Left colon (tissue), 2 donors: ENCODE measurements at regions not wholly inside any gene's neighbourhood (a gene's known extent, or its start where the extent isn't known, plus 50 kb on each side); places are given as distances from the start of the nearest gene placed in this dataset.

ENCODE experiments used
- ATAC-seq: fragments of 200-7000 bp; cut with Tn5 transposase; one replicate; pipeline ENCODE4 v1.9.1; 2020; ENCODE audit warnings: mild to moderate bottlenecking, moderate library complexity
- DNase-seq, 2 donors: peaks; one replicate each; pipeline ENCODE4 v3.0.0-alpha.2; 2020
- intact Hi-C, 2 donors: fragments of 100-400 bp; cut with DNase I in 1 of 2; cut with micrococcal nuclease in 1 of 2; formaldehyde crosslinking; loops; one replicate each; pipeline versions ENCODE4 v1.11.2 to v1.14.0; 2022; cut with DNase I, micrococcal nuclease
- donor health status: DM: no; HTN: no; CAD: no.
- donor health status: DM: yes; HTN: yes; CAD: no.

DNA sequence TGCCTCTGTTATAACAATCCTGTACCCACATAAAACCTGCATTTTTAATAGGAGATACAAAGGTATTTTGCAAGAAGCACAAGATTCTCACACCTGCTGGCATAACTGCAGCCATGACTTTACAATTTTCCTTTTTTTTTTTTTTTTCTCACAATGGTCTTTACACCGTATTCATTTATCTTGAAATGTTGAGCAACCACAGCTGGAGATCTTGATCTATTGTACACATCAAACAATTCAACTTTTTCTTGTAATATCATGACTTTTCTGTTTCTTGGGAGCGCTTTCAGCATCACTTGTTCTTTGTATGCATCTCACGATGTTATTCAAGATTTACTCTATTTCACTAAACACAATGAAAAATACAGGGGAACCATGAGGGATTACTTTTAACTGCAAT is 651.4 kb downstream of the KCNT2 start:
- intact Hi-C loops = no loop called here
- ATAC-seq = no peak
- DNase-seq = no peak

DNA sequence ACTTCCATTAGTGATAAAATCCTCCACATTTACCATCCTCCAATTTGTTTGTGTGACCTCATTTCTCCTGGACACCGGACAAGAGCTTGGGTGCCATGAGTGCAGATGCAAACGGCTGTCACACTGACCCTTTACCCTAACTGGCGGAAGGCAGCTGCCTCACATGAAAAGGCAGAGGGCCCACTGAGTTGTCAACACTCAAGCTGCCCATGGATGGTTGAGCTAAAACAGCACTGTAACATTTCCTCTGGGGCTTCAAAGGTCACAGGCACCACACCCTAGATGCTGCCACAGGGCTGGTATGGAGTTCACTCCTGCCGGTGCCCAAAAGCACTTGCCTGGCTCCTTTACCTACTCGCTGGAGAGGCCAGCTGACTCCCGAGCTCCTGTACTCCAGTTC is 653.4 kb downstream of the KCNT2 start:
- DNase-seq (no peak), ATAC-seq (no peak)
- intact Hi-C loops = no loop called here

DNA sequence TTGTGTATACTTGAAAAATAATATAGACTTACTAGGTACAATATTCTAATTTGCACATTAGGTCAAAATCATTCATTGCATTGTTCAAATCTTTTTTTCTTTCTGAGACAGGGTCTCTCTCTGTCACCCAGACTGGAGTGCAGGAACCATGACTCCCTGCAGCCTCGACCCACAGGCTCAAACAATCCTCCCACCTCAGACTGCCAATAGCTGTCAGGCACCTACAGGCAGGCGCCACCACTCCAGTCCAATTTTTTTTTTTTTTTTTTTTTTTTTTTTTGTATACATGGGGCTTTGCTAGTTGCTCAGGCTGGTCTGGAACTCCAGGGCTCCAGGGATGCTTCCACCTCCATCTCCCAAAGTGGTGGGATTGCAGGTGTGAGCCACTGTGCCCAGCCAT is 656.9 kb downstream of the KCNT2 start:
- DNase-seq (no peak), ATAC-seq (no peak)
- intact Hi-C loops = no loop called here

DNA sequence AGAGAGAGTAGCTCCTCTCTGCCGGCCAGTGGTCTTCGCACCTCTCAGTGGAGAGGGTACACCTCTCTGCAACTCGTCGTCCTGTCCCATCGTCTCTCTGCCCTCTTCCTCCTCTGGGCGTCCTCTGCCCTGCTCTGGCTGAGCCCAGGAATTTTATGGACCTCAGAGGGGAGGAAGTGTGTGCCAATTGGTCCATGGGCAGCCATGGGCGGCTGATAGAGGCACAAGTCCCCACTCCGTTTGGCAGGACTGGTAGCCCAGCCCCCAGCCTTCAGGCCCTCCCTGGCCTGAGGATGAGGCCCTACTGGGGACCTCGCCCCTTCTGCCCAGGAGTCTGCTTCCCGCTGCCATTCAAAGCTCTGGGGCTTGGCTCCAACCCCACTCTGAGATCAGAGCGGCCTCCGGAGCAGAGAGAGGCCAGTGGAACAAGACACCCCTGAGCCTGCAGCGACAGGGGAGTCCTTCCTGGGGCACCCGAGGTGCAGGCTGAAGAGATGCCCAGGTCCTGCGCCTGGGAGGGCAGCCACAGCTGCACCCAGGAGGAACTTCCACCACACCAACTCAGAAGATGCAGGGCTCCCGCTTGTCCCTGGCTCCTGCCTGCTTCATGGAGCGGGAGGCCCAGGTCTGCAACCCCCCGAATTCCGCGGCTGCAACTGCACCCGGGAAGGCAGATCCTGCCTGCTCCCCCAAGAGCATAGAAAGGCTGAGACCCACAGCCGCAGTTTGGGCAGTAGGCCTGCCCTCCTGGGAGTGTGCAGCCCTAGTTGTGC is 659.9 kb downstream of the KCNT2 start:
- no peak for ATAC-seq
- intact Hi-C loops = no loop called here
- no peak for DNase-seq

DNA sequence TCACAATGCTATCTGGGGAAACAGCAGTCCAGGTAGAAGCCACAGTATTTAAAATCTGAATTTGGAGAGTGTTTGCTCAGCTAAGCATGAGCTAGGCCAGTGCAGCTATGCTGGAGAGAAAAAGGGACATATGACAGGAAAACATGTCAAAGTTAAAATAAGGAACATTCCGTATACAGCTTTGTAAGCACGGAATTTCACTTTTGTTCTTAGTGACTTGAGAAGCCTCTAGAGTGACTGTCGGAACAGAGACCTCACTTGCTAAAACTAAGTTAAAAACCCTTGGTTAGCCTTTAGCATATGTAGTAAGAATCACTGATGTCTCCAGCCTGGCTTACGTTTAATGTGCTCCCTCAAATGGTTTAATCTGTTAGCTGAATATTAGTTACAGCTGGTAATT is 661.7 kb downstream of the KCNT2 start:
- ATAC-seq = no peak
- DNase-seq = no peak
- intact Hi-C loops = no loop called here

DNA sequence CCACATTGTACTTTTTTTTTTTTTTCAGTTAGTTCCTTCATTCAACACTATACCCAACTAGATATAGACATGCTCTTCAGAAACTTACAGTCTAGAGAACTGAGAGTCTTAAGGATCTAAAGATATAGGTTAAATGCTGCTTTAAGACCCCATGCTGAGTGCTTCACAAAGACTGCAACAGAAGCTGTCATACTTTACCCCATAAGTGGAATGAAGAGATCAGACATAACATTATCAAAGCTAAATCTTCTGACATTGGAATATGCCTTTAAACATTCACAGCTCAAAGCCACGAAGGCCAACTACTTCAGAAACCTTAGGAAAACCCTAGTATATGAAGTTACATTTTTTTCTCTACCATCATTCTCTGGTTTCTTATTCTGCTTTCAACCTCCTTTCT is 666.4 kb downstream of the KCNT2 start:
- DNase-seq (no peak), ATAC-seq (no peak)
- intact Hi-C loops = no loop called here

DNA sequence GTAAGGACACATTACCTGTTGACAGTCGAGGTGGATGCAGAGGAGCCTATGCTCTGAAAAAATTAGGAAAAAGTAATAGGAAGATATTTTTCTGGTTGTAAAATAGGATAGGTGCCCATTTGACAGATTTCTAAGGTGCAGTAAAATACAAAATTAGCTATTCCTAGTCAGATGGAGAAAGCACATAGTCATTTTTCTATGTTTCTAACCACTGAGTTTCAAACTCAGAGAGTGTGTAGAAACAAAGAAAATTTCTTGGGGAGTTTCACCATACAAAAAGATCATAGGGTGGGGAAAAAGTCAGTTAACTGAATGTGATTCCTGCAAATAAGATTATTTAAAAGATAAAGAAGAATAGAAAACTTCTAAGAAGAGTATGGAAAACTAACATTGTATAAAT is 666.9 kb downstream of the KCNT2 start:
- ATAC-seq = no peak
- no peak for DNase-seq
- intact Hi-C loops = no loop called here

DNA sequence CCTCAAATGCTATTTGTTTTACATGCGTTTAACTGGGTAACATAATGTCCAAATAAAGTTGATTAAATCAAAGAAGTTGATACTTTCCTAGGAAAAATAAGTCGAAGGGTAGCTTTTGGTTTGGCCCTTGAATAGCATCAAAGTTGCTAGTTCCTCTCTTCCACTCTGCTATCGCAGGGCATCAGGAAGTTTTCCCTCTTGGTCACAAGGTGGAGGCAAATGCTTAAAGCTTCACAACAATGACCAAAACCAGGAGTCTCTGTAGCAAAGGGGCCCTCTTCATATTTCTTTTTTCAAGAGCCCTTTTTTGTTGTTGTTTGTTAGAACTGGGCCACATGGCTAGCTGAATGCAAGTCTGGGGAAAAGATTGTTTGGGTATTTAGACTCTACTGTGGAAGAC is 668.4 kb downstream of the KCNT2 start:
- DNase-seq (no peak), ATAC-seq (no peak)
- intact Hi-C loops = no loop called here

DNA sequence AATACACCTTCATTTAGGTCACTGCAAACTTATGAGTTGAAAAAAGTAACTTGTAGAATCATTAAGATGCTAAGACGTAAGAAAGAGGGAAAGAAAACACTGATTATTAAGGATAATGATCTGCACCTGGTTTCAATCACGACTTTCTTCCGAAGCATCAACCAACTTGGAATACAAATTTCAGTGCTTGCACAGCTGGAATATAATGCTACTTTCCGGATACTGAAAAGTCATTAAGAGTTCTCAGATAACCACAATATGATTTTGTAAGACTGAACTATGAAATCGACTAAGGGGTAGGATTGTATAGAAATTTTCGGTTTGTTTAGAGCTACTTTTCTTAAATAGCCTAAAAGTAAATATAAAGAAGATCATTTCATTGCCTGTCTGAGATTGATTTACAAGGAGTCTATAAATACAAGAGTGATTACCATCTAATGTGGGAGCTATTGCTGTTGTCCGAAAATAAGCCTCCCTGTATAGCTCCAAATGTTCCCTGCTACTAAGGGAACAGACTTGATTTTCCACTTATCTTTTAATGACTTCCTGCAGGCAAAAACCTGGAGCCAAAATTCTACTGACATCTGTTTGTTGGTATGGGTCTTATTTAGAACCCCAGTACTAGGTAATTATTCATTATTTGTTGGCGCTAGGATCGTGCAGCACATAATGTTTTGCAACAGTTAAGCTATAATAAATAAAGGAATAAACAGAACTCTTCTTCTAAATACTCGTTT is 673.3 kb downstream of the KCNT2 start:
- ATAC-seq (no peak), DNase-seq (no peak)
- intact Hi-C loops = no loop called here

DNA sequence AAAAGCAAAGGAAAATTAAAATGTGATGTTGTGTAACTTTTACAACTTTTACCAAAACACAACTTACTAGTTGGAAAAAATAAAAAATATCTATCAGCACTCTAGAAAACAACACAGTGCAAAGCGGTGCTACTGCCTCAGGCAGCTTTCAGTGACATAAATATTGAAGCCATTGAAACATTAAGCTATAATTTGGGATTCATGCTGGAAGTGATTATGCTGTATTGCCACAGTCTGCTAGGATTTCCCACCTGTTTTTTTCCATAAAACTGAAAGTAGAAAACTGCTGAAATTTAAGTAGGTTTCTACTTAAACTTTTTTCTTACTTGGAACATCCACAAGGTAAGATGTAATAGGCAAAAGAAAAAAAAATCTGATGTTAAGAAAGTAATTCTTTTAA is 674.4 kb downstream of the KCNT2 start:
- intact Hi-C loops = no loop called here
- ATAC-seq (no peak), DNase-seq (no peak)

DNA sequence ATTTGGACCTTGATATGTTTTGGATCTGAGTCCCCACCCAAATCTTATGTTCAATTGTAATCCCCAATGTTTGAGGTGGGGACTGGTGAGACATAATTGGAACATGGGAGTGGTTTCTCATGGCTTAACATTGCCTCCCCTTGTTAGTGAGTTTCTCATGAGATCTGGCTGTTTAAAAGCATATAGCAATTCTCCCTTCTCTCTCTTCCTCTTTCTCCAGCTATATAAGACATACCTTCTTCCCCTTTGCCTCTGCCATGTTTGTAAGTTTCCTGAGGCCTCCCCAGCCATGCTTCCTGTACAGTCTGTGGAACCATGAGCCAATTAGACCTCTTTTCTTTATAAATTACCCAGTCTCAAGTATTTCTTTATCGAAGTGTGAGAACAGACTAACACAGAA is 692.4 kb downstream of the KCNT2 start:
- ATAC-seq (no peak), DNase-seq (no peak)
- intact Hi-C loops = no loop called here

DNA sequence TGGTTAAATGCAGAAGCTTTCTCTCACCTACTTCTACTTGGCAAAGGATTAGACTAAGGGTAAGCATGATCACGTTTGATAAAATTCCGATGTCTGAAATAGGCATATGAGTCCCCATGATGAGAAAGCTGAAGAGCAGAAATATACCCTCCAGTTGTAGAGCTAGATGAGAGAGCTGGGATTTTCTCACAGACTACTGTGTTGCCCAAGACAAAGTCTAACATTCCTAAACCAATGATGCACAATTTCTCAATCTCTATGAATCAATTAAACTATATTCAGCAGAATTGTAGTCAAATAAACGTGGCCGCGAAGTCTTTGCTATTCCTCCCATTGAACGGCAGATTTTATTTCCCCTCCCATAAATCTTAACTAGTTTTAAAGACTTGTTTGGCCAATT is 699.2 kb downstream of the KCNT2 start:
- DNase-seq (no peak), ATAC-seq (no peak)
- intact Hi-C loops = no loop called here

DNA sequence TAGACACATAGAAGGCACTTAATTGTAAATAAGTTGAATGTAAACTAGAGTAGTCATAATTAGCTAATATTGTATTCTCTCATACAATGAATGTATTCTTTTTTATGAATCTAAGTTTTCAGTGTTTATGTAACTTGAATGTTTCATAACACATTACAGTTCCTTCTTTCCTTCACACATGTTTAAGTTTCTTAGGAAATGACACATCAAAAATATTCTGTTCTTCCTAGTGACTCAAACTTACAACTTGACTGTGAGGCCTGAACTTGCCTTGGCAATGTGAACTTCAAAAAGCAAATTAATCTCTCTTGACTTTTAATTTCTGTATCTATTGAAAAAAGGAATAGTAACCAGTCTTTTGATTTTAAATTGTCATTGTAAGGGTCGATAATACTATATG is 700.1 kb downstream of the KCNT2 start:
- DNase-seq (no peak), ATAC-seq (no peak)
- intact Hi-C loops = no loop called here

DNA sequence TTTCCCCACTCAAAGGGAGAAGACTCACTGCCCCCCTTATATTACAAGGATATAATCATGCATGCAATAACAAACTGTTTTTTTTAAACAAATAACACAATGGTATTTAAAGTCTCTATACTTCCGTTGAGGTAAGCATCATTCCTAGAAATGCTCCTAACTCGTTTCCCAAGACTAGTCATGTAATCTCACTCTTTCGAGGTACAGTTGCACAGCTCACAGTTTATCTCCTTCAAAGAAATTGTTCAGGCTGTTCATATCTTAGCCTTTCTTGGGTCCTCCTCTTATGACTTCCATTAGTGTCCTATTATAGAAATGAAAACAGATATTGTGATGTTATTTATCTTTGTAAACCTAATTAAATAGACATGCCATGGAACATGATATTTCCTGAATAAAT is 705.0 kb downstream of the KCNT2 start:
- ATAC-seq (no peak), DNase-seq (no peak)
- intact Hi-C loops = no loop called here

DNA sequence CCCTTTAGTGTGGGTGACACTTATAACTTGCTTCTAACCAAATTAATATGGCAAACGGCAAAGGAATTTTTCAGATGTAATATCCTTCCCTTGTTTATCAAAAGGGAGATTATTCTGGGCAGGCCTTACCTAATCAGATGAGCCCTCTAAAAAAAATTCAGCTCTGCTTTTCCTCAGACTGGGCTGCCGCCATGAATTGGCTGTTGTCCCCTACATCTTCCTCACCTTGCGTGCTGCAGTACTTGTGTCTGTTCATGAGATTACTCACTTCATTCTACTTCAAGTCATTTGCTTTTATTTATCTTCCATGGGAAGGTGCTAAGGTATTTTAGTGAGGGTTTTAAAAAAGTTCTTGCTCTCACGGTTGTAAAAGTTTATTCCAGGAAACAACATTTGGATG is 705.5 kb downstream of the KCNT2 start:
- intact Hi-C loops = no loop called here
- no peak for DNase-seq
- no peak for ATAC-seq

DNA sequence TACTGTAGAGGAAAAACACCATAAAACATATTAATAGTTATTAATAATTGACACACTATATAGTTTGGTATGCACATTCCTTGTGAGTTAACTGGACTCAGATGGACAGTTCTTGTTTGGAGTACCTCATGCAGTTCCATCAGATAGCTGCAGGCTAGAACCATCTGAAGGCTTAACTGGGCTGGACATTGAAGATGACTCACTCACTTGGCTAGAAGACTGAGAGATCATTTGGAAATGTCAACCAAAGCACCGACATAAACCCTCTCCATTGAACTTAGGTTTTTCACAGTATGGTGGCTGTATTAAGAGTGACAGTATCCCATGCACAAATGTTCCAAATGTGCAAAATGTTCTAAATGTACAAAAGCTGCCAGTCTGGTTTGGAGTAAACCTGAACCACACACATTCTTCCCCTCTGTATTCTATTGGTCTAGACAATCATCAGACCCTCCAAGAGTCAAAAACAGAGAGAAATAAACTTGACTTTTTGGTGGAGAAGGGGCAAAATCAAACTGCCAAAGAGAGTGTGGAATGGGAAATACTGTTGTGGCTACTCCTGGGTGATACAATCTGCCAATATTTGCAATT is 708.4 kb downstream of the KCNT2 start:
- DNase-seq (no peak), ATAC-seq (no peak)
- intact Hi-C loops = no loop called here

DNA sequence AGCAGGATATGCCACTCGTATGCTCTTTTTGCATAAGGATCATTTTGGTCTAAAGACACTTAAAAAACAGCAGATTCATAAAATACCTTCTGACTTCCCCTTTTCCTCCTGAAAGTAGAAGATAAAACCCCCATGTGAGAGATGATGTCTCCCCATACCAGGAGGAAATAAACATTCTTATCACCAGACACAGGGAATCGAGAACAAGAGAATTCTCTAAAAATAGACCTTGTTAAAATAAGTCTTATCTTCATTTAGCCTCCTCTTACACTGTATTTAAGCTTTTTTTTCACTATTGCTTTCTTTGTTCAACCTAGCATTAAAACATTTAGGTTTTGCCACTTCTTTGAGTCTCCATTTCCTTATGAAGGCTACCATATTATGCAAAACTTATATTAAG is 709.3 kb downstream of the KCNT2 start:
- intact Hi-C loops = no loop called here
- no peak for ATAC-seq
- DNase-seq = no peak

DNA sequence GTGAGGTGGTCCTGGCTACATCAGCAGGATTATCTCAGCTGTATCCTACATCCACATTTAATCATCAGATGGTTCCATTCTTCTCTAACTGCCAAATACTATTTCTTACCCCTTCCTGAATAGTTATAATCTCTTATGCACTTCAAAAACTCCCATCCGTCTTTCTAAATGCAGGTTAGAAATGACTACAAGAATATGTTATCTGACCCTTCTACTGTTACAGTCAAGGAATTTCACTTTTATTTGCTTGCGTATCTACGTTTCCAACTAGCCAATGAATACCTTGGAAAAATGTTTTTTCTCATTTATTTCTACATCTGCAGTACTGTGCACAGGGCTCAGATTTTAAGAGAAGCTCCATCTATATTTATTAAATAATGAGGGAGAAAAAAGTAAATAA is 709.9 kb downstream of the KCNT2 start:
- intact Hi-C loops = no loop called here
- ATAC-seq (no peak), DNase-seq (no peak)

DNA sequence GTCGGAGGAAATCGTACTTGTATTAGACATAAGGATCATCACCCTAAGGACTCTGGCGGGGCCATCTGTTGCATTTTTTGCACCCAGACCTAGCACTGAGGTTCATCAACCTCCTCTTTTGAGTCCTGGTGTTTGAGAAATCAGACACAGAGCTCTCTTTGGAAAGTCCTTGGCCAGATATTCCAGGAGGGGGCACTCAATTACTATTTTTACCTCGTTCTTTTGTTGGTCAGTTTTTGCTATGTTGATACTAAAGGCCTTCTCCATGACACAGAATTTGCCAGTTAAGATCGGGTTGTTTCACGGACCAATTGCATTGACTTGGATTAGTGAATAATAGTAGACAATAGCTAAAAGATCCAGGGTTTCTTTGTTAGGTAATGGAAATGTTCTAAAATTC is 711.2 kb downstream of the KCNT2 start:
- DNase-seq = no peak
- ATAC-seq = no peak
- intact Hi-C loops = no loop called here

DNA sequence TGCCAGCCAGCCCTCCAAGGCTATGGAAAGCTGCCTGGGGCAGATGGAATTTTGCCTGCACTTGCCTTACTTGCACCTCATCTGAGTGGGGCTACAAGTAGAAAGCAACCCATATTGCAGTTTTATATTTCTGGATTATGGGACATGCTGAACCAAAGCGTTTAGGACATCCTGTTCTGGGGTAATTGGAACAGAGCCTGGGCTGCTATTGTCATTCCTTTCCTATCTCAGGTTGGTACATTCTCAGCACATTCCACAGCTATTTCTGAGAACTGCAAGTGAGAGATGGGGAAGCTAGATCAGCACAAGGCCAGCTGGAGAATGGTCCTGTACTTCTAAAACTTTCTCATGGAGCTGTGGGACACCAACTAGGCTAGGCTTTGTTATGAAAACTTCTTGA is 713.8 kb downstream of the KCNT2 start:
- intact Hi-C loops = no loop called here
- no peak for ATAC-seq
- DNase-seq = no peak

DNA sequence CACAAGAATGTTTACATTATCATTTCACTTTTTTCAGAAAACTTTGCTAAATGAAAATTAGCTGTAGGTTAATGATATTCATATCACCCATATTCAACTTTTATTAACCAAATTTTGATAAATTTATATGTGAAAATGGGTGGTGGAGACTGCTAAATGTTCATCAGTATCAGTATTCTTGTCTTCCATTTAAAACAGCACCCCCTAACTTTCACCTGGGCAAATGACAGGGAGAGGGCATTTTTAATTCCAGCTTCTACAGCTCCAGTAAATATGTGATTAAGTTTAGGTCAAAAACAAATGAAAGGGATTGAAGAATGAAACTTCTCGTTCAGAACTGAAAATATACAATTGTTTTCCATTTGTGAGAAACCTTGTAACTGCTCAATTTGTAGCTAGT is 722.2 kb downstream of the KCNT2 start:
- no peak for DNase-seq
- ATAC-seq = no peak
- intact Hi-C loops = no loop called here
